ENCODE measurements at regions not wholly inside any gene's neighbourhood (a gene's known extent, or its start where the extent isn't known, plus 50 kb on each side); places are given as distances from the start of the nearest gene placed in this dataset.

DNA sequence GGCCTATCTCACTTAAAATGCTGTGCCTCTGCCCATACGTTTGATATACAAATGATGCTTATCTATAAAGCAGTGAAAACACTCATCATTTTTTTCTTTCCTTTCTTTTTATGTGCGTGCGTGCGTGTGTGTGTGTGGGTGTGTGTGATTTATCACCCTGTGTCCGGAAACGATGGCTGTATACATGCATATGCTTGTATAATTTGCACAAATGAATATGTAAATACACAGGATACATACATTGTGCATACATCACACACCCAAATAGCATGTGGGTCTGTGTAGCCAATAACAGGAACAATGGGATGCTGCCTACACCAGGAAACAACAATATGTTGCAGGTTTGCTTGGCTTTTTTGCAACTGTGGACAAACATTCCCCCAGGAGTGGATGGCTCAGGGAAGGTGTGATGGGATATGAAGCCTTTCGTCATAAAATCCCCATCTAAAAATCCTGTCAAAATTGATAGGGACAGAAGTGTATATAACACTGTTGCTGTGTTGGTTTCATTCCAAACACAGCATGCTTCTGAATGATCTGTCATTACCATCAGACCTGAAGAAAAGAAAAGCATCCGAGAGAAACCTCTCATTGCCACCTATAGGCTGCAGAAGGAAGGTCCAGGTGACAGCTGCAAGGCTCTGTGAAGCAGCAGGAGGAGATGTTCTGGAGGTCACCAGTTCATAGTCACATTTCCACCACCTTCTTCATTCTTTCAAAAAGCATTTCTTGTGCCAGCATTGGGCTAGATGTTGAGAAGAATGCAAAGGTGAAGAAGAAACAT is 503.9 kb upstream of the NR2F2 start:
- in situ Hi-C loops (cut with HindIII; ENCODE audit: low sequenced_read_pairs), result no loop called here

DNA sequence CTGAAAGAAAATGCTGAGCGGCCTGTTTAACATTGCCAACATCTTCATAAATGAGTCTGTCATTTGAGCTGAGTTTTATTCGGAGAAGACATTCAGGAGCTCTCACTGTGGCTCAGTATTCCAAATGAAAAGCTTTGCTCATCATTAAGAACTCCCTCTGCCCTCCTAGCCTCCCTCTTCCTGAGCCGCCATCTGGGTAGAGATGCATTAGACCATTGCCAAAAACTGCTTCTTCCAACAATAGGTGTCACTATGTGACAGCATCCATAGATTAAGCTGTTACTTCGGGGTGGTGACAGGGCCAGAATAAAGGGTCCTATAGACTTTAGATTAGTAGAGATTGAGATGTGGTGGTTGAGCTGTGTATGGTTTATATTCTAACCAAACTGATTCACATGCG is 501.4 kb upstream of the NR2F2 start:
- in situ Hi-C loops (cut with HindIII; ENCODE audit: low sequenced_read_pairs), result no loop called here

DNA sequence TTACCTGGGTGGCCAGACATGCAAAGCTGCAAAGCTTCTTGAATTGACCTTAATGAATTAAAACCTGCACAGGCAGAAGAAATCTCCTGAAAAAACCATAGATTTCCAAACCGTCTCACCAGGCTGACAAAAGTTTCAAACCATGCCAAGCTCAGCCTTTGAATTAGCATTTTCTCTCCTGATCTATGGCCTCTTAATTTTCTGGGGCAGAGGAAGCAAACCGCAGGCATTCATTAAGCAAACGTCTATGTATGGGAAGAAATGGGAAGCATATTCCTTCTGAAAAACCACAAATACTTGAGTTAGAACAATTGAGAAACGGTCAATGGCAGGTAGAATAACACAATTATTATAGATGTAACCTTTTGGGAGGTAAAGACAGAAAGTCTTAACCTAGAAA is 500.2 kb upstream of the NR2F2 start:
- in situ Hi-C loops (cut with HindIII; ENCODE audit: low sequenced_read_pairs), result no loop called here

DNA sequence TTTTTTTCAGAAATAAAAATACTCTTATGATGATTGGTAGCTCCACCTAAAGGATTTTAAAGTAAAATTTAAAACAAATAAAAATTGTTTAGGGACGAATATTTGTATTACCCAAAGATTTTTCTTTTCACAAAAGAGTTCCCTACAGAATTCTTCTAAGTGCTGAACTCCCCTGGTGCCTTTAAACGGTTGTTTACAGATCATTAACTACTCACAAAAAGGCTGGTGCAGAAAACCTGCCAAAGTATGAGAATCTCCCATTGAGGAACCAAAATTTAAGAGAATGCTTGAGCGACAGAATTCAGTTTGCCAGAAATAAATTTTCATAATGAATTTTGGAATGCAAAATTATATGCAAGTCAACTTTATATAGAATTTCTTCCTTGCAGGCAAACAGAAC is 497.8 kb upstream of the NR2F2 start:
- in situ Hi-C loops (cut with HindIII; ENCODE audit: low sequenced_read_pairs), result no loop called here

DNA sequence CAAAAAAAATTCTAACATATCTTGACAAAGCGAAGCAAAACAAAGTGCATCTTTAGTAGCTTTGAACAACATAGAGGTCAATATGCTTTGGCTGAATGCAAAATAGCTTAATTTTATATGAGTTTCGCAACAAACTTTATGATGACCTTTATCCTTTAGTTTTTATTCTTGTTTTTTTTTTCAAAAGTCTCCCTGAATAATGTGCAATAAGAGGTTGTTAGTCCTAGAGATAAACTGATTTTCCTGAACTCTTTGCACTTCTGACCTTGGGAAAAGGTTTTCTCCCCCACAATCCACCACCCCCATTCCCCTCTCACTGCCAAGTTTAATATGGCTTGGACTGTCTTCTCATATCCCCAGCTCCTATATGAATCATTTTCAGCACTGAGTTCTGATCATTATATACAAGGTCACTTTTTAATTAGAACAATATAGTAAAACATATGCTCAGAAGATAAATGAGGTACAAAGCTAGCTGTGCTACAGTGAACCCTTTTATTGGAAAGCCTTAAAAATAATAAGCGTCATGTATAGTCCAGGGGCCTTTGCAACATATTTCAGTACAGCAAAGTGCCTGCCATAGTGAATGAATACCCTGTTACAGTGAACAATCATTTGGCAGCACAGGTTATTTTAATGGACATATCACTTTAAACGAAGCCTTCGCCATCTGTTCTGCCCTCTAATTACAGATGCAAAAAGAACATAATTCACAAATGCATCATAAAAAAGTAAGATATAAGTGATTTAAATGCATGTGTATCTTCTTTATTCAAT is 496.3 kb upstream of the NR2F2 start:
- in situ Hi-C loops (cut with HindIII; ENCODE audit: low sequenced_read_pairs), result no loop called here

DNA sequence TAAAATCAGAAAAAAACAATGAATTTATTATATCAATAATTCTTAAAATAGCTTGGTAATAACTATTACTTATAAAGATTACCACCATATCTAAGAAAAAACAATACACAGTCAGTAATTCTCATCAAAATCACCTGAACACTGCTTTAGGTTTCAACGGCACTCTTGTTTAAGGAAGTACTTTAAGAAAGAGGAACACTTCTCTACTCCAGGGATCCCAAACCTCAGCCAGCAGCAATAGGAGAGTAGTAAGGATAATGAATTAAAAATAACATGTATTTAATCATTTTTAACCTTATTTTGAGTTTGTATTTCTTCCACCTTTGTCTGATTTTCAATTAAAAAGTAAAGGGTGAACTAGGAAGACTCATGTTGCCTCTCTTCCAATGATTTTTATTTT is 494.0 kb upstream of the NR2F2 start:
- in situ Hi-C loops (cut with HindIII; ENCODE audit: low sequenced_read_pairs), result no loop called here

DNA sequence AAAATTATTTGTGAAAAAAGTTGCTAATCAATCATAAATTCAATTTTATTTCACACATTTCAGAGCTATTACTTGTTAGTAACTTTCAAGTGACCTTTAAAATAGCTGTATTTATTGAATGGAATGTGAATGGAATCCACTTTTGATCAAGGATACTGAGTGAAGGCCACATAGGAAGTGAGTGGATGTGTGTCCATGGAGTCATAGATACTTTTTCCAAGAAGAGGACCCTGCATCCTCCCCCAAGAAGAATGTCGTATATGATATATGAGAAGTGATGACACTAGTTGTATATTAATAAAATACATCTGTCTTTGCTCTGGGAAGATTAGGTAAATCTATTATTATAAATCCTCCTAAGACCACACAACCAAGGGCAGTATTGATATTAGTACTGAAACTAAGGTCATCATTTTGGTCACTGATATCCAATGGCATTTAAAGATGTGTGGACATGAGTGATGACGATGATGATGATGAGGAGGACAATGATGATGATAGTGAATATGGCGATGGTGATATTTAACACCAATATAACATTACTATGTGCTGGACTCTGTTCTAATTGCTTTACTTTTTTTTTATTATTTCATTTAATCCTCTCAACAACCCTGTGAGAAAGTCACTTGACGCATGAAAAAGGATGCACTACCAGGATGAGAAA is 493.0 kb upstream of the NR2F2 start:
- in situ Hi-C loops (cut with HindIII; ENCODE audit: low sequenced_read_pairs), result no loop called here

DNA sequence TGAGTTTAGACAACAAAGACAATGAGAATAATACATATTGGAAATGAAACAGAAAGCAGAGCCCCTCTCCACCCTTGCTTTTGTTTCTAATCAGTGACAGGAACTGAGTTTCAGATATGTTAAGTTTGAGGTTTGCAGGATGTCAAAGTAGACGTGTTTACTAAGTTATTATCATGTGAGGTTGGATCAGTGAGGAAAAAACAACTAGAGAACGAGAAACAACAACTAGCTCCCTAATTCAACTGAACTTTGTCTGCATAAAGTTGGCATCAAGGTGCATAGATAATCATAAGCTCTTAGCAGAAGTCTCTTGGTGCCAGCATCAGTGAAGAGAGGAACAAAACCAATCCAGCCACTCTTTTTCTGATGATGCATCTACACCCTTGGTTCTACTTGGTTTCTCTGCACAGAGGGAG is 491.1 kb upstream of the NR2F2 start:
- in situ Hi-C loops (cut with HindIII; ENCODE audit: low sequenced_read_pairs), result no loop called here

DNA sequence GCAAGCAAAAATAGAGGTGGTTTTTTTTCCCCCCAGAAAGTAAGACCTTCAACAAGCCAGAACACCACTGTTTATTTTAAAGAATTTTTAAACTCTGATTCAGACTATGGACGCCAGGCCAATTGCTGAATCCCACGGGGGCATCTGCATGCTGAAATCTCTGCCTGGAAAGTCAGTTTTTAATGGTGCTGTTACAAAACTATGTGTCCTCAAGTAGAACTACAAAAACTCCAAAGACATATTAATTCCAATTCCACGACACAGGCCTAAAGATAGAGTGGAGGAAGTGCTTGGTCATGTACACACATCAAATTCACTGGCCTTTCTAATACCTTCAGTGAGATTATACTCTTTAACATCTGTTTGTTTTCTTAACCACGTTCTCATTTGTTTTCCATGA is 490.5 kb upstream of the NR2F2 start:
- in situ Hi-C loops (cut with HindIII; ENCODE audit: low sequenced_read_pairs), result no loop called here

DNA sequence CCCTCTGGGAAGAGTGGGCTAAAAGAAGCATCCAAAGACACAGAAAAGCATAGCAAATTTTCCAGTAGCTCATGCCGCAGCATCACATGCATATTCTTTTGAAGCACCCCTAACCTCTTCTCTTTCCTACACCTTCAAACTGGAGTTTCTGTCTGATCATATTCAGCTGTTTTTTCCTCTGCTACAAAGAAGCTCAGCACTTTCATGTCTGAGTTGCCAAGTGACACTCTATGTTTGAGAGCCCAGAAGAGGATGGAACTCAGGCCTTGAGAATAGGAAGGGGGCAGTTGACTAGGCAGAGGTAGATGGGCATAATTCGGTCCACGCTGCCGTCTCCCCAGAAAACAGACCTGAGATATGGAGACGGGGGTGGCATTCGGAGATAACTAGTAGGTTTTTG is 489.6 kb upstream of the NR2F2 start:
- in situ Hi-C loops (cut with HindIII; ENCODE audit: low sequenced_read_pairs), result no loop called here

DNA sequence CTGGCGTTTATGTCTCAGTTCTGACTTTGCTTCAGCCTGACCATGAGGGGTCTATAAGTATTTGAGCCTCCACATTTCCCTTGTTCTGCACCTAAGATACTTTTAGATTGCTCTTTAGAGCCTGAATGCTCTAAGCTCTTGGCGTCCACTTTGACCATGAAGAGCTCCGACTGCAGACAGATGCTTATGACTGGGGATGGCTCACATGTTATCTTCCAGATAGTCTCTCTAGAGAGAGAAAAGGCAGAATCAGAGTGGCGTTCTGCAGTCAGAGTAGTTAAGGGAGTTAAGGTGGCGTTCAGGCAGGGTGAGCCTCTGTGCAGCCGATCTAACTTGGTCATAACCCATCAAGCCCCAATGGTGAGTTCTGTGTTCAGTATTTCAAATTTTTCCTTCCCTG is 487.9 kb upstream of the NR2F2 start:
- in situ Hi-C loops (cut with HindIII; ENCODE audit: low sequenced_read_pairs), result no loop called here

DNA sequence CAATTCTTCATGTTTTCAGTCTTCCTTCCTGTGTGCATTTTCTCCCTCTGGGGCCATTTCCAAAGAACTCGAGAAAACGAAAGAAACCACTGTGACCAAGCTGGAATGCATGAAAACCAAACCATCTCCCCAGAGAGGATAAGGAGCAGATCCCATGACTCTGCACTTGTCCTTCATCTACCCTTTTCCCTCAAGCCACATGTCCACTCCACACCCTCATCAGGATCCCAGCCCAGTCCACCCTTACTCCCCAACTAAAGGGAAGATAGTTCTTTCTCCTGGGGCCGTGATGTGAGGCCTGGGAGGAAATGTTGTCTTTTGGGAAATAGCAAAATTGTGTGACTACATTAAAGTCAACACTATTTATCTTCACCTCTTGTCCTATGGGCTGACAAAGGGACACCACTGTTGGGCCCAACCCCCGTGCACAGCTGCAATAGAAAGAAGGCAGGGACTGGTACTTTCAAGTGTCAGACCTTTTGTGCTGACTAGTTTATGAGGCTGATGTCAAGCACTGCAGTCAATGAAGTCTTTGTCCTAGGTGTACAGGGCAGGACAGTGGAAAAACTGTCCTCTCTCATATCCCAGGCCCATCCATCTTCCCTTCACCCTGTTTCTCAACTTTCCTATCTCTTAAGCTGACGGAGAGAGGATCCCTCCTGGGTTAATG is 487.1 kb upstream of the NR2F2 start:
- in situ Hi-C loops (cut with HindIII; ENCODE audit: low sequenced_read_pairs), result no loop called here

DNA sequence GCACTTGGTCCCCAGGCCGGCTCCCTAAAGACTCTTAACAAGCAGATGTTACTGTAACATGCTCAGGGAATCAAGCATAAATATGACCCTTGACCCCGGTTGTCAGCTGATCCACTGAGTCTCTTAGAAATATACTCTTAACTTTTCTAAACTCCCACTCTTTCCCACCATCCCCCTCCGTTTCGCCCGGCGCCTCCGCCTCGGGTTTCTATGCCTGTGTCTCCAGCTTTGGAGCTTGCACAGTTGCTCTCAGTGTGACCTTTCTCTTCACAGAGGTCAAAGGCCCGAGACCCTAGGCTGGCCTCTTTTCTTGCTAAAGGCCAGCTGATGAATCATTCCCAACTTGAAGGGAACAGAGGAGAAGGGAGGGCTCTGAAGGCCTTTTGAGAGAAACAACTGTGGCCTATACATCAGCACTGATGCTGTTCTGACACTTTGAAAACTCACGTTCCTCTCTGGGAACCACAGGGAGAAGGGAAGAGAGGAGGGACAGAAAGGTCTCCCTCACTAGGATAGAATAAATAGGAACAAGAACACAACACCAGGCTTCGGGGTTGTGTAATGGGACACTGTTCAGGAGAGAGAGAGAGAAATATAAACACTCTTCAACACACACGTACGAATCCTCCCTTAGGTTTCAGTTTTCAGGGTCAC is 484.5 kb upstream of the NR2F2 start:
- in situ Hi-C loops (cut with HindIII; ENCODE audit: low sequenced_read_pairs), result no loop called here

DNA sequence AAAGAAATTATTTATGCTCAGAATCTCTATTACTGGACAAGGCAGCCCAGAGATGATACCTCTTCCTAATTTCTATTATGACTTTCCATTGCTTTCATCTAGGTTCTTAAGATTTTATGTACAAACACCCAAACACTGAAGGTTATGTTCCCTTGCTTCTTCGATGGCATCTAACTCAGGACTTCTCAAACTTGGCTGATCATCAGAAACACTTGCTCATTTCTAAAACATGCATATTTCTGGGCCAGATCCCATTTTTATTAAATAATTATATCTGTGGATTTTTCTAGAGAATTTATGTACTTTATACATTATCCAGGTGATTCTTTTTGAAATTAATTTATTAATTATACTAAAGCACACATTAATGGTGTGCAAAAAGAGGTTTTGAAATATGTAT is 482.4 kb upstream of the NR2F2 start:
- in situ Hi-C loops (cut with HindIII; ENCODE audit: low sequenced_read_pairs), result no loop called here

DNA sequence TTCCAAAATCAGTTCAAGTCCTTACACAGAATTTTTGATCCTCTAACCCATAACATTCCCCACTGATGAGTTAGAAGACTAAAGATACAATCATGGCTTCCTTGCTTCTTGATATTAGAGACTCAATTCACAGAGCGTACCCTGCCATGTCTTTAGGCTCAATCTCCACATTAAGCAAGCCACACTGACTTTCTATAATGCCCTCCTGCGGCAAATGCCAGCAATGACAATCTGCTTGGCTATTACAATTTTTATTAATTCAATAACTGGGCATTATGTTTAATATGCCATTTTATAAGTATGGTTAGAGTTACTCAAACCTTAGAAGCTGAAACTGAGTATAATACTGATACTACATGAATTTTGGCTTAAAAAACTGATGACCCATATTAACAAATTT is 479.7 kb upstream of the NR2F2 start:
- in situ Hi-C loops (cut with HindIII; ENCODE audit: low sequenced_read_pairs), result no loop called here

DNA sequence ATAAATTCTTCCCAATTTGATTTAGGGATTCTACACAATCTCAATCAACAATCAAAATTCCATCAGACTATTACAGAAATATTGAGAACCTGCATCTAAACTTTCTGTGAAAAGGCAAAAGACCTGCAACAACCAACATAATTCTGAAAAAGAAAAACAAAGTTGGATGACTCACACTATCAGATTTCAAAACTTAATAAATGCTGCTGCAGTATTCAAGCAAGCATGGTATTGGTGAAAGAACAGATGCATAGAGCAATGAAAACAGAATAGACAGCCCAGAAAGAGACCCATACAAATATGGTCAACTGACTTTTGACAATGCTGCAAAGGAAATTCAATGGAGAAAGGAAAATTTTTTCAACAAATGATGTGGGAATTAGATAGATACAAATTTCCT is 477.1 kb upstream of the NR2F2 start:
- in situ Hi-C loops (cut with HindIII; ENCODE audit: low sequenced_read_pairs), result no loop called here

DNA sequence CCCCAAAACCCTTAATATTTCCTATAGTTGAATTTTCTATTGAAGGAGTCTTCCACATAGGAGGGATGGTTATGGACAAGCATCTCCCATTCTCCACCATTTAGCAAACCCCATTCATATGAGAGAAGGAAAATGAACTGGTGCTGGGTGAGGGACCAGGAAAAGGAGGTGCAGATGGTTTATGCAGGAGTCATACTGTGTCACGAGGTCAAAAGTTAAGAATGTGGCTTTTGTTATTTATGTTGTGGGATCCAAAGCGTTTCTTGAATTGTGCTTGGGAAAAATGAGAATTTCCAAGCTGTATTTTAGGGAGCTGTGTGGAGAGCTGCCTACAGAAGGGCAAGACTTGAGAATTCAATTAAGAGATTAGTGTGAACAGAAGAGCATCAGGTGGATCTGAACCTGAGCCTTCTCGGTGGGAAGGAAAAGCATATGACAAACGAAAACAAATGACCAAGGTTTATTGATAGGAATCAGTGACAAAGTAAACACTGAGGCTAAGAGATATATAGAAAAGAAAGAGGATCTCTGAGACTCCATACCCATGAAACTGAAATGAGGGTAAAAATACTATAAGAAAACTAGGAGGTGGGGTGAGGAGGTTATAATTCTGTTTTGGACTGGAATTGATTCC is 473.3 kb upstream of the NR2F2 start:
- in situ Hi-C loops (cut with HindIII; ENCODE audit: low sequenced_read_pairs), result no loop called here

DNA sequence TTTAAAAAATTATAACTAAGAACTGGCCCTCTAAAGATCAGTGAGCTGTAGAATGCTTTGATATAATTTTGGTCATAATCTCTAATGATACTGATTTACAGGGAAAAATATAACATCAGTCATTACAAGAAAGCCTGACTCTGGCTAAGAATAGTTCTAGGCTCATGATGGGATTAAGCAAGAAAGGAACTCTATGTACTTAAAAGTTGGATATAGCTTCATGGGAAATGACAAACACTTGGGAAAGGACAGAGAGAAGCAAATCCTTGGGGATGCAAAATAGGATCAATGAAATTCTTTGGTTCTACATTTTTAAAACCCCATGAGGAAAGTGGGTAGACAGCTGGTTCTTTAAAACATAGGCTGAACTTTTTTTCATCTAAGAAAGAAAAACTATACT is 472.7 kb upstream of the NR2F2 start:
- in situ Hi-C loops (cut with HindIII; ENCODE audit: low sequenced_read_pairs), result no loop called here

DNA sequence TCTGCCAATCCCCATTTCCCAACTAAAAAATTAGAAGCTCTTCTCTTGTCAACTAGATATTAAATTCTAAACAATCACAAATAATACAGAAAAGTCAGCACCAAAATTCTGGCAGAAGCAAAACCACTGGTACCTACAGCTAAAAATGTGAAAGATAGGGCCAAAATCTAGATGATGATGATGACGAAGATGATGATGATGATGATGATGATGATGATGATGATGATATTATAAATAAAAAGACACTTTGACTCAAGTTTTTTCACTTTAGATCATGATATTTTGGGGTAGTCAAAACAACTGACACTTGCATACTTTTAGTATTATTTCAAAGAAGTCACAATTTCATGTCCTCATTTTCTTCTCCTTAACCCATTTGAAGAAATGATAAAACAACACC is 470.1 kb upstream of the NR2F2 start:
- in situ Hi-C loops (cut with HindIII; ENCODE audit: low sequenced_read_pairs), result loop anchor here (10.0 kb wide), 1 partner anchor 56 kb away; no protein-coding TSS in a partner anchor

DNA sequence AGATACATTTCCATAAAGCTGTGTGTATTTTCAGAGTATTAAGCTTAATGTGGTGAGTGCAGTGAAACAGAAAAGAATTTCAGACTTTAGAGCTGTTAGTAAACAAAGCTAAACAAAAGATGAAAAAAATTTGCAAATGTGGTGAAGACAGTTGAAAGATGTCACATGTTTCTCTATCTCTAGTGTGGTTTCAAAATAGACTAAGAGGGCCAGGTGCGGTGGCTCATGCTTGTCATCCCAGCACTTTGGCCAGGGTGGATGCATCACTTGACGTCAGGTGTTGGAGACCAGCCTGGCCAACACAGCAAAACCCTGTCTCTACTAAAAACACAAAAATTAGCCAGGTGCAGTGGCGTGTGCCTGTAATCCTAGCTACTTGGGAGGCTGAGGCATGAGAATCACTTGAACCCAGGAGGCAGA is 466.0 kb upstream of the NR2F2 start:
- in situ Hi-C loops (cut with HindIII; ENCODE audit: low sequenced_read_pairs), result loop anchor here (10.0 kb wide), 1 partner anchor 60 kb away; no protein-coding TSS in a partner anchor
